ENCODE measurements at regions not wholly inside any gene's neighbourhood (a gene's known extent, or its start where the extent isn't known, plus 50 kb on each side); places are given as distances from the start of the nearest gene placed in this dataset.
"Not testable (repeated sequence)": the region's sequence is repeated elsewhere in the genome, so short reads cannot be mapped to it uniquely, and the experiment has no call there.

GRCh38 chr6:163705923-163706322 lies 291.4 kb downstream of the QKI start:
- no peak for DNase-seq

- DNase-seq, result no peak
Observed at GRCh38 chr6:163702736-163703135, 288.2 kb downstream of the QKI start.

- no peak for DNase-seq
Observed at GRCh38 chr6:163701762-163702161, 287.2 kb downstream of the QKI start.

GRCh38 chr6:163698086-163698485 lies 283.6 kb downstream of the QKI start:
- DNase-seq, result no peak

- DNase-seq, result not testable (repeated sequence)
Observed at GRCh38 chr6:163696311-163696710, 281.8 kb downstream of the QKI start.

- no peak for DNase-seq
Observed at GRCh38 chr6:163695414-163695864, 280.9 kb downstream of the QKI start.

GRCh38 chr6:163694988-163695398 lies 280.5 kb downstream of the QKI start:
- DNase-seq, result no peak

- no peak for DNase-seq
Observed at GRCh38 chr6:163694072-163694471, 279.6 kb downstream of the QKI start.

- no peak for DNase-seq
Observed at GRCh38 chr6:163691049-163691448, 276.5 kb downstream of the QKI start.

- DNase-seq, result no peak
Observed at GRCh38 chr6:163688739-163689362, 274.3 kb downstream of the QKI start.

- no peak for DNase-seq
Observed at GRCh38 chr6:163687075-163687474, 272.6 kb downstream of the QKI start.

GRCh38 chr6:163686301-163686700 lies 271.8 kb downstream of the QKI start:
- no peak for DNase-seq

GRCh38 chr6:163683105-163683622 lies 268.6 kb downstream of the QKI start:
- no peak for DNase-seq

GRCh38 chr6:163679753-163680152 lies 265.2 kb downstream of the QKI start:
- no peak for DNase-seq

- DNase-seq, result no peak
Observed at GRCh38 chr6:163679012-163679660, 264.6 kb downstream of the QKI start.

- DNase-seq, result no peak
Observed at GRCh38 chr6:163675611-163676010, 261.1 kb downstream of the QKI start.

GRCh38 chr6:163672710-163673109 lies 258.2 kb downstream of the QKI start:
- no peak for DNase-seq

- DNase-seq, result no peak
Observed at GRCh38 chr6:163671791-163672190, 257.3 kb downstream of the QKI start.

- no peak for DNase-seq
Observed at GRCh38 chr6:163671355-163671754, 256.8 kb downstream of the QKI start.

GRCh38 chr6:163670336-163670735 lies 255.8 kb downstream of the QKI start:
- no peak for DNase-seq

GRCh38 chr6:163668061-163668426 lies 253.5 kb downstream of the QKI start:
- no peak for DNase-seq

GRCh38 chr6:163667372-163668060 lies 253.0 kb downstream of the QKI start:
- DNase-seq, result no peak

GRCh38 chr6:163665464-163665863 lies 250.9 kb downstream of the QKI start:
- DNase-seq, result no peak

- DNase-seq, result no peak
Observed at GRCh38 chr6:163663575-163663974, 249.1 kb downstream of the QKI start.

Data from activated effector memory CD4-positive, alpha-beta T cell treated with Interleukin-2 at 50 U/mL for 16 hours (primary cell).